Tibial nerve (tissue), 4 donors: ENCODE measurements at regions not wholly inside any gene's neighbourhood (a gene's known extent, or its start where the extent isn't known, plus 50 kb on each side); places are given as distances from the start of the nearest gene placed in this dataset.

Experiments used
- DNase-seq, 2 donors: peaks; one replicate each; pipeline ENCODE4 v3.0.0-alpha.2; 2019; ENCODE audit warnings: low spot score in 2 of 2
- H3K27ac ChIP-seq, 4 donors: fragments of 200-600 bp; sonication (generic) in 3 of 4; one replicate each; pipeline ENCODE4 v1.5.1; 2017 to 2019; ENCODE audit warnings: mild to moderate bottlenecking in 1 of 4
- H3K27me3 ChIP-seq, 2 donors: fragments of 200-600 bp; sonication (generic) in 1 of 2; one replicate each; pipeline versions ENCODE4 v1.5.1 to v1.6.0; 2017 to 2019
- H3K36me3 ChIP-seq, 3 donors: fragments of 200-600 bp; sonication (generic); one replicate each; pipeline ENCODE4 v1.5.1; 2018 to 2019
- H3K4me1 ChIP-seq, 4 donors: fragments of 200-600 bp; sonication (generic) in 3 of 4; one replicate each; pipeline ENCODE4 v1.5.1; 2017 to 2019
- H3K4me3 ChIP-seq, 4 donors: fragments of 200-600 bp; sonication (generic) in 3 of 4; one replicate each; pipeline ENCODE4 v1.5.1; 2017 to 2019; ENCODE audit warnings: mild to moderate bottlenecking in 1 of 4, moderate library complexity in 1 of 4
- H3K9me3 ChIP-seq, 4 donors: fragments of 200-600 bp; sonication (generic) in 3 of 4; one replicate each; pipeline ENCODE4 v1.5.1; 2017 to 2019
- CTCF ChIP-seq, 5 experiments: fragments of 200-600 bp in 3 of 5; fragments of 450-650 bp in 2 of 5; sonication (generic) in 3 of 5; IDR thresholded peaks; one replicate each; pipeline ENCODE4 v1.5.1; 2016 to 2019; ENCODE audit warnings: antibody characterized with exemption in 5 of 5, mild to moderate bottlenecking in 3 of 5, moderate library complexity in 2 of 5
- EP300 ChIP-seq, 2 donors: sonication (generic); formaldehyde crosslinking; IDR thresholded peaks; one replicate each; pipeline ENCODE4 v1.6.1; 2017; ENCODE audit warnings: antibody characterized with exemption in 2 of 2, mild to moderate bottlenecking in 1 of 2
- POLR2A ChIP-seq, 2 donors: fragments of 450-650 bp; IDR thresholded peaks; one replicate each; pipeline ENCODE4 v1.6.1; 2017; ENCODE audit warnings: antibody characterized with exemption in 2 of 2, mild to moderate bottlenecking in 2 of 2, moderate library complexity in 2 of 2
- WGBS, 2 donors: methylation state at CpG; one replicate each; pipeline ENCODE4 v1.1.5; 2018; 5-methylcytosine and 5-hydroxymethylcytosine counted together

- TF ChIP-seq CTCF (IDR thresholded peaks at IDR 0.05) (no peak), EP300 (IDR thresholded peaks at IDR 0.05) (no peak), POLR2A (IDR thresholded peaks at IDR 0.05) (no peak)
- H3K27ac ChIP-seq, result no peak overlapping the region
These were observed 60.2 kb downstream of the TFPI2 start for GRCh38 chr7:93830141-93830925.

GRCh38 chr7:93828260-93828659 is 62.3 kb downstream of the TFPI2 start:
- Histone ChIP-seq H3K27ac (no peak overlapping the region), H3K4me3 (no peak overlapping the region), H3K4me1 (no peaks in the 10 kb centered on the region), H3K27me3 (no peaks in the 10 kb centered on the region), H3K9me3 (no peaks in the 10 kb centered on the region), H3K36me3 (no peaks in the 10 kb centered on the region)
- 83 to 87% methylated on average over 5 of the region's 5 CpGs for WGBS, 2 donors
- TF ChIP-seq CTCF (IDR thresholded peaks at IDR 0.05), result no peak
- no peak for TF ChIP-seq EP300 (IDR thresholded peaks at IDR 0.05)
- TF ChIP-seq POLR2A (IDR thresholded peaks at IDR 0.05), result no peak
- DNase-seq, result no peak

More at GRCh38 chr7:93830141-93830925, 60.2 kb downstream of the TFPI2 start:
- H3K4me3 ChIP-seq, result no peak overlapping the region
- H3K9me3 ChIP-seq, result no peaks in the 10 kb centered on the region
- no peaks in the 10 kb centered on the region for H3K4me1 ChIP-seq
- 97 to 98% methylated on average over 1 of the region's 1 CpG for WGBS, 2 donors
- no peaks in the 10 kb centered on the region for H3K36me3 ChIP-seq
- DNase-seq, result no peak
- no peaks in the 10 kb centered on the region for H3K27me3 ChIP-seq

GRCh38 chr7:93823621-93824020 is 66.9 kb downstream of the TFPI2 start:
- H3K36me3 ChIP-seq, result no peaks in the 10 kb centered on the region
- H3K4me3 ChIP-seq, result no peak overlapping the region
- TF ChIP-seq EP300 (IDR thresholded peaks at IDR 0.05) (no peak), CTCF (IDR thresholded peaks at IDR 0.05) (no peak), POLR2A (IDR thresholded peaks at IDR 0.05) (no peak)
- 85 to 90% methylated on average over 1 of the region's 1 CpG for WGBS, 2 donors
- no peaks in the 10 kb centered on the region for H3K4me1 ChIP-seq
- no peak overlapping the region for H3K27ac ChIP-seq
- DNase-seq, result no peak
- no peaks in the 10 kb centered on the region for H3K27me3 ChIP-seq
- H3K9me3 ChIP-seq, result no peaks in the 10 kb centered on the region

GRCh38 chr7:93821463-93821862 is 69.1 kb downstream of the TFPI2 start:
- Histone ChIP-seq H3K36me3 (no peaks in the 10 kb centered on the region), H3K4me3 (no peak overlapping the region), H3K9me3 (no peaks in the 10 kb centered on the region), H3K27me3 (no peaks in the 10 kb centered on the region), H3K27ac (no peak overlapping the region), H3K4me1 (no peaks in the 10 kb centered on the region)
- TF ChIP-seq CTCF (IDR thresholded peaks at IDR 0.05) (no peak), POLR2A (IDR thresholded peaks at IDR 0.05) (no peak), EP300 (IDR thresholded peaks at IDR 0.05) (no peak)
- DNase-seq, result no peak
- WGBS, 2 donors, result 61 to 69% methylated on average over 1 of the region's 1 CpG

GRCh38 chr7:93819699-93820098 is 70.9 kb downstream of the TFPI2 start:
- Histone ChIP-seq H3K27me3 (no peaks in the 10 kb centered on the region), H3K4me1 (no peaks in the 10 kb centered on the region), H3K27ac (no peak overlapping the region), H3K4me3 (no peak overlapping the region), H3K36me3 (no peaks in the 10 kb centered on the region), H3K9me3 (no peaks in the 10 kb centered on the region)
- WGBS, 2 donors, result 86 to 91% methylated on average over 7 of the region's 7 CpGs
- TF ChIP-seq EP300 (IDR thresholded peaks at IDR 0.05) (no peak), CTCF (IDR thresholded peaks at IDR 0.05) (no peak), POLR2A (IDR thresholded peaks at IDR 0.05) (no peak)
- DNase-seq, result no peak
